Fibroblast of skin of right biceps (primary cell): ENCODE measurements at regions not wholly inside any gene's neighbourhood (a gene's known extent, or its start where the extent isn't known, plus 50 kb on each side); places are given as distances from the start of the nearest gene placed in this dataset.
"Not testable (repeated sequence)": the region's sequence is repeated elsewhere in the genome, so short reads cannot be mapped to it uniquely, and the experiment has no call there.

Experiments used
- DNase-seq: peaks from one replicate; pipeline ENCODE4 v3.0.0-alpha.2; 2013

- DNase-seq, result no peak
Measured at GRCh38 chr15:62653122-62653521, 389.4 kb upstream of the TPM1 start.

GRCh38 chr15:62656071-62656470 lies 386.5 kb upstream of the TPM1 start:
- DNase-seq, result no peak

GRCh38 chr15:62657501-62657900 lies 385.0 kb upstream of the TPM1 start:
- not testable (repeated sequence) for DNase-seq

- no peak for DNase-seq
Measured at GRCh38 chr15:62658498-62658897, 384.0 kb upstream of the TPM1 start.

- DNase-seq, result no peak
Measured at GRCh38 chr15:62663547-62663946, 379.0 kb upstream of the TPM1 start.

GRCh38 chr15:62665449-62665848 lies 377.1 kb upstream of the TPM1 start:
- peak; percentile 15 for DNase-seq

GRCh38 chr15:62666046-62666445 lies 376.5 kb upstream of the TPM1 start:
- no peak for DNase-seq

- DNase-seq, result peak; percentile 68
Measured at GRCh38 chr15:62672268-62672667, 370.3 kb upstream of the TPM1 start.

GRCh38 chr15:62676891-62677290 lies 365.7 kb upstream of the TPM1 start:
- no peak for DNase-seq

GRCh38 chr15:62681939-62682896 lies 360.3 kb upstream of the TPM1 start:
- no peak for DNase-seq

- not testable (repeated sequence) for DNase-seq
Measured at GRCh38 chr15:62683192-62683591, 359.4 kb upstream of the TPM1 start.

- DNase-seq, result peak; percentile 11
Measured at GRCh38 chr15:62684123-62684808, 358.3 kb upstream of the TPM1 start.

GRCh38 chr15:62691008-62691407 lies 351.5 kb upstream of the TPM1 start:
- DNase-seq, result no peak

GRCh38 chr15:62697636-62698035 lies 344.9 kb upstream of the TPM1 start:
- DNase-seq, result no peak

GRCh38 chr15:62698646-62699045 lies 343.9 kb upstream of the TPM1 start:
- no peak for DNase-seq

- DNase-seq, result peak; percentile 22
Measured at GRCh38 chr15:62706317-62706716, 336.2 kb upstream of the TPM1 start.

- DNase-seq, result no peak
Measured at GRCh38 chr15:62708470-62708869, 334.1 kb upstream of the TPM1 start.

- no peak for DNase-seq
Measured at GRCh38 chr15:62709261-62709660, 333.3 kb upstream of the TPM1 start.

- DNase-seq, result peak; percentile 6
Measured at GRCh38 chr15:62711691-62712454, 330.7 kb upstream of the TPM1 start.

GRCh38 chr15:62712455-62712839 lies 330.1 kb upstream of the TPM1 start:
- DNase-seq, result no peak

- no peak for DNase-seq
Measured at GRCh38 chr15:62715946-62716345, 326.6 kb upstream of the TPM1 start.

GRCh38 chr15:62717496-62717895 lies 325.1 kb upstream of the TPM1 start:
- no peak for DNase-seq

- peak; percentile 62 for DNase-seq
Measured at GRCh38 chr15:62719316-62719715, 323.2 kb upstream of the TPM1 start.
